ACC112 (cell line): ENCODE measurements at regions not wholly inside any gene's neighbourhood (a gene's known extent, or its start where the extent isn't known, plus 50 kb on each side); places are given as distances from the start of the nearest gene placed in this dataset.

ENCODE experiments used
- H2AFZ ChIP-seq: fragments of 200-600 bp; sonication (generic); one replicate; pipeline ENCODE4 v1.6.0; 2017; ENCODE audit warnings: antibody characterized with exemption, low read length; ENCODE audit not compliant: unreplicated experiment
- H3K27ac ChIP-seq: fragments of 200-600 bp; sonication (generic); 2 replicates; pipeline ENCODE4 v1.5.1; 2014; ENCODE audit warnings: low read depth, mild to moderate bottlenecking, antibody characterized with exemption, low read length, moderate library complexity
- H3K27me3 ChIP-seq: fragments of 200-600 bp; sonication (generic); 2 replicates; pipeline ENCODE4 v1.6.1; 2014; ENCODE audit warnings: mild to moderate bottlenecking, antibody characterized with exemption, low read length, moderate library complexity, mixed read lengths; ENCODE audit not compliant: insufficient read depth
- H3K36me3 ChIP-seq: fragments of 200-600 bp; sonication (generic); 2 replicates; pipeline ENCODE4 v1.6.1; 2016; ENCODE audit warnings: mild to moderate bottlenecking, antibody characterized with exemption, low read length, moderate library complexity, mixed read lengths; ENCODE audit not compliant: insufficient read depth
- H3K4me1 ChIP-seq: fragments of 200-600 bp; sonication (generic); one replicate; pipeline ENCODE4 v1.6.1; 2016; ENCODE audit warnings: low read length, mixed read lengths; ENCODE audit not compliant: insufficient read depth, unreplicated experiment, control insufficient read depth
- H3K4me3 ChIP-seq: fragments of 200-600 bp; sonication (generic); 2 replicates; pipeline ENCODE4 v1.5.1; 2014; ENCODE audit warnings: mild to moderate bottlenecking, low read depth, low read length
- H3K79me2 ChIP-seq: fragments of 200-600 bp; sonication (generic); one replicate; pipeline ENCODE4 v1.6.0; 2016; ENCODE audit warnings: low read length; ENCODE audit not compliant: control insufficient read depth, unreplicated experiment, insufficient read depth

GRCh38 chr11:134749040-134749839, 337.2 kb upstream of the B3GAT1 start:
- no peak overlapping the region for H2AFZ ChIP-seq
- no peaks in the 10 kb centered on the region for H3K27me3 ChIP-seq
- H3K27ac ChIP-seq: no peak overlapping the region
- H3K4me1 ChIP-seq: no peaks in the 10 kb centered on the region
- H3K36me3 ChIP-seq: no peaks in the 10 kb centered on the region
- no peak overlapping the region for H3K4me3 ChIP-seq
- no peaks in the 10 kb centered on the region for H3K79me2 ChIP-seq

GRCh38 chr11:134746609-134747008, 334.6 kb upstream of the B3GAT1 start:
- no peak overlapping the region for H3K27ac ChIP-seq
- no peaks in the 10 kb centered on the region for H3K79me2 ChIP-seq
- no peaks in the 10 kb centered on the region for H3K36me3 ChIP-seq
- H2AFZ ChIP-seq: no peak overlapping the region
- H3K27me3 ChIP-seq: no peaks in the 10 kb centered on the region
- H3K4me3 ChIP-seq: no peak overlapping the region
- no peaks in the 10 kb centered on the region for H3K4me1 ChIP-seq

GRCh38 chr11:134745456-134745855, 333.4 kb upstream of the B3GAT1 start:
- H3K36me3 ChIP-seq: no peaks in the 10 kb centered on the region

GRCh38 chr11:134743820-134744195, 331.8 kb upstream of the B3GAT1 start:
- Histone ChIP-seq H3K79me2 (no peaks in the 10 kb centered on the region), H3K36me3 (no peaks in the 10 kb centered on the region), H3K4me3 (no peak overlapping the region), H3K27me3 (no peaks in the 10 kb centered on the region), H3K27ac (no peak overlapping the region), H3K4me1 (no peaks in the 10 kb centered on the region), H2AFZ (no peak overlapping the region)

More at GRCh38 chr11:134745456-134745855, 333.4 kb upstream of the B3GAT1 start:
- H3K27ac ChIP-seq: no peak overlapping the region
- no peaks in the 10 kb centered on the region for H3K4me1 ChIP-seq
- H3K27me3 ChIP-seq: no peaks in the 10 kb centered on the region
- H3K79me2 ChIP-seq: no peaks in the 10 kb centered on the region
- H2AFZ ChIP-seq: no peak overlapping the region
- no peak overlapping the region for H3K4me3 ChIP-seq

- Histone ChIP-seq H3K79me2 (no peaks in the 10 kb centered on the region), H3K4me1 (no peaks in the 10 kb centered on the region), H3K27ac (no peak overlapping the region), H3K27me3 (no peaks in the 10 kb centered on the region), H3K4me3 (no peak overlapping the region), H3K36me3 (no peaks in the 10 kb centered on the region), H2AFZ (no peak overlapping the region)
Measured at GRCh38 chr11:134742956-134743819, 331.1 kb upstream of the B3GAT1 start.

GRCh38 chr11:134742224-134742612, 330.2 kb upstream of the B3GAT1 start:
- no peak overlapping the region for H3K4me3 ChIP-seq
- no peaks in the 10 kb centered on the region for H3K36me3 ChIP-seq
- H3K27me3 ChIP-seq: no peaks in the 10 kb centered on the region
- no peaks in the 10 kb centered on the region for H3K79me2 ChIP-seq
- no peak overlapping the region for H2AFZ ChIP-seq
- H3K4me1 ChIP-seq: no peaks in the 10 kb centered on the region
- no peak overlapping the region for H3K27ac ChIP-seq

- no peak overlapping the region for H2AFZ ChIP-seq
- no peaks in the 10 kb centered on the region for H3K36me3 ChIP-seq
- no peak overlapping the region for H3K4me3 ChIP-seq
- no peak overlapping the region for H3K27ac ChIP-seq
- H3K79me2 ChIP-seq: no peaks in the 10 kb centered on the region
- H3K27me3 ChIP-seq: no peaks in the 10 kb centered on the region
- no peaks in the 10 kb centered on the region for H3K4me1 ChIP-seq
Measured at GRCh38 chr11:134741453-134742223, 329.6 kb upstream of the B3GAT1 start.

- Histone ChIP-seq H3K27me3 (no peaks in the 10 kb centered on the region), H3K4me3 (no peak overlapping the region), H2AFZ (no peak overlapping the region), H3K27ac (no peak overlapping the region), H3K4me1 (no peaks in the 10 kb centered on the region), H3K36me3 (no peaks in the 10 kb centered on the region), H3K79me2 (no peaks in the 10 kb centered on the region)
Measured at GRCh38 chr11:134740590-134741261, 328.7 kb upstream of the B3GAT1 start.

- H3K27me3 ChIP-seq: no peaks in the 10 kb centered on the region
- H3K4me3 ChIP-seq: no peak overlapping the region
- no peak overlapping the region for H3K27ac ChIP-seq
- no peaks in the 10 kb centered on the region for H3K79me2 ChIP-seq
- H3K4me1 ChIP-seq: no peaks in the 10 kb centered on the region
- H2AFZ ChIP-seq: no peak overlapping the region
- no peaks in the 10 kb centered on the region for H3K36me3 ChIP-seq
Measured at GRCh38 chr11:134739136-134739535, 327.1 kb upstream of the B3GAT1 start.

- Histone ChIP-seq H3K36me3 (no peaks in the 10 kb centered on the region), H3K4me1 (no peaks in the 10 kb centered on the region), H3K27ac (no peak overlapping the region), H3K27me3 (no peaks in the 10 kb centered on the region), H3K79me2 (no peaks in the 10 kb centered on the region), H3K4me3 (no peak overlapping the region), H2AFZ (no peak overlapping the region)
Measured at GRCh38 chr11:134738581-134738980, 326.5 kb upstream of the B3GAT1 start.
